CD14-positive monocyte (primary cell): ENCODE measurements at regions not wholly inside any gene's neighbourhood (a gene's known extent, or its start where the extent isn't known, plus 50 kb on each side); places are given as distances from the start of the nearest gene placed in this dataset.

Experiments used
- DNase-seq, 3 donors: peaks; one replicate each; pipeline ENCODE4 v3.0.0-alpha.2; 2011 to 2022
- H2AFZ ChIP-seq: 2 replicates; pipeline ENCODE4 v1.6.0; 2012; ENCODE audit warnings: mild to moderate bottlenecking, low read depth, low read length, inconsistent platforms; ENCODE audit not compliant: insufficient read depth, poor library complexity, severe bottlenecking
- H3K27ac ChIP-seq, 2 donors: 1 replicate in 1 of 2; 2 replicates in 1 of 2; pipeline ENCODE4 v1.5.1; 2012 to 2013; ENCODE audit warnings: low read length in 2 of 2, control low read depth in 1 of 2, inconsistent platforms in 1 of 2, low read depth in 1 of 2, mild to moderate bottlenecking in 1 of 2
- H3K27me3 ChIP-seq, 2 donors: one replicate each; pipeline versions ENCODE4 v1.6.0 to v1.6.1; 2011 to 2013; ENCODE audit warnings: low read length in 2 of 2; ENCODE audit not compliant: control insufficient read depth in 2 of 2, insufficient read depth in 2 of 2
- H3K36me3 ChIP-seq, 2 donors: replicated peaks in 1 of 2; 1 replicate in 1 of 2; 2 replicates in 1 of 2; pipeline versions ENCODE4 v1.5.1 to v1.6.1; 2012 to 2013; ENCODE audit warnings: low read length in 2 of 2, control low read depth in 1 of 2, inconsistent platforms in 1 of 2, mild to moderate bottlenecking in 1 of 2; ENCODE audit not compliant: insufficient read depth in 2 of 2, control insufficient read depth in 1 of 2
- H3K4me1 ChIP-seq, 2 donors: 1 replicate in 1 of 2; 2 replicates in 1 of 2; pipeline versions ENCODE4 v1.5.1 to v1.6.1; 2012 to 2013; ENCODE audit warnings: low read length in 2 of 2, control low read depth in 1 of 2, inconsistent platforms in 1 of 2, mild to moderate bottlenecking in 1 of 2, moderate library complexity in 1 of 2; ENCODE audit not compliant: insufficient read depth in 2 of 2, control insufficient read depth in 1 of 2
- H3K4me2 ChIP-seq: replicated peaks from 2 replicates; pipeline ENCODE3; 2012; ENCODE audit warnings: low read length, moderate library complexity, mild to moderate bottlenecking; ENCODE audit not compliant: poor library complexity, severe bottlenecking; ENCODE audit errors: extremely low read depth
- H3K4me3 ChIP-seq, 3 experiments: fragments of 200-600 bp in 1 of 3; sonication (generic) in 1 of 3; replicated peaks in 1 of 3; 1 replicate in 2 of 3; 2 replicates in 1 of 3; pipeline ENCODE4 v1.5.1; 2011 to 2013; ENCODE audit warnings: low read length in 3 of 3, mild to moderate bottlenecking in 3 of 3, control low read depth in 2 of 3, low read depth in 2 of 3, inconsistent platforms in 1 of 3, moderate library complexity in 1 of 3
- H3K79me2 ChIP-seq: 2 replicates; pipeline ENCODE4 v1.6.0; 2012; ENCODE audit warnings: mild to moderate bottlenecking, control low read depth, inconsistent platforms, low read length, moderate library complexity; ENCODE audit not compliant: insufficient read depth
- H3K9ac ChIP-seq: 2 replicates; pipeline ENCODE4 v1.6.0; 2017; ENCODE audit warnings: low read length, mild to moderate bottlenecking; ENCODE audit not compliant: insufficient read depth, poor library complexity, severe bottlenecking
- H3K9me3 ChIP-seq, 2 donors: replicated peaks in 1 of 2; 1 replicate in 1 of 2; 2 replicates in 1 of 2; pipeline versions ENCODE4 v1.5.1 to v1.6.1; 2012 to 2013; ENCODE audit warnings: low read length in 2 of 2, control low read depth in 1 of 2; ENCODE audit not compliant: control insufficient read depth in 1 of 2, insufficient read depth in 1 of 2
- H4K20me1 ChIP-seq: 2 replicates; pipeline ENCODE4 v1.6.0; 2012; ENCODE audit warnings: mild to moderate bottlenecking, low read length, control low read depth, moderate library complexity; ENCODE audit not compliant: insufficient read depth
- H3K27ac Mint-ChIP-seq, 7 donors: one replicate each; pipeline ENCODE4 v1.8.0; 2020; ENCODE audit warnings: mild to moderate bottlenecking in 7 of 7, mixed read lengths in 7 of 7, moderate library complexity in 6 of 7, inconsistent platforms in 2 of 7
- H3K27me3 Mint-ChIP-seq, 3 donors: one replicate each; pipeline ENCODE4 v1.8.0; 2021 to 2022; ENCODE audit warnings: low read depth in 3 of 3, mild to moderate bottlenecking in 3 of 3, mixed read lengths in 3 of 3, moderate library complexity in 3 of 3, inconsistent platforms in 1 of 3
- H3K36me3 Mint-ChIP-seq, 2 donors: one replicate each; pipeline ENCODE4 v1.8.0; 2020; ENCODE audit warnings: mixed read lengths in 2 of 2, inconsistent platforms in 1 of 2, mild to moderate bottlenecking in 1 of 2
- H3K4me1 Mint-ChIP-seq: one replicate; pipeline ENCODE4 v1.8.0; 2020; ENCODE audit warnings: mild to moderate bottlenecking, mixed read lengths
- H3K4me3 Mint-ChIP-seq, 2 donors: one replicate each; pipeline ENCODE4 v1.8.0; 2020; ENCODE audit warnings: mild to moderate bottlenecking in 2 of 2, mixed read lengths in 2 of 2, moderate library complexity in 1 of 2
- H3K9me3 Mint-ChIP-seq, 7 donors: one replicate each; pipeline ENCODE4 v1.8.0; 2020 to 2022; ENCODE audit warnings: mixed read lengths in 7 of 7, mild to moderate bottlenecking in 6 of 7, moderate library complexity in 6 of 7, inconsistent platforms in 2 of 7
- CTCF ChIP-seq: fragments of 200-600 bp; IDR thresholded peaks from one replicate; pipeline ENCODE4 v1.8.0; 2022; ENCODE audit warnings: antibody characterized with exemption, mild to moderate bottlenecking
- WGBS: methylation state at CpG from one replicate; pipeline ENCODE4 v1.1.5; 2013; ENCODE audit warnings: missing lambda C conversion rate; ENCODE audit not compliant: insufficient coverage; 5-methylcytosine and 5-hydroxymethylcytosine counted together
- intact Hi-C, 2 donors: fragments of 100-400 bp; cut with micrococcal nuclease; formaldehyde crosslinking; loops; one replicate each; pipeline versions ENCODE4 v1.15.0 to v1.15.1; 2023

GRCh38 chr10:118141471-118141870 lies 94.7 kb upstream of the RAB11FIP2 start:
- Histone ChIP-seq H3K27me3 (no peaks in the 10 kb centered on the region), H3K27ac (no peak overlapping the region), H3K79me2 (no peaks in the 10 kb centered on the region), H2AFZ (no peak overlapping the region), H3K9me3 (no peaks in the 10 kb centered on the region), H3K4me1 (no peaks in the 10 kb centered on the region), H3K4me3 (no peak overlapping the region), H3K4me2 (no peak overlapping the region), H3K36me3 (no peaks in the 10 kb centered on the region), H4K20me1 (no peaks in the 10 kb centered on the region), H3K9ac (no peak overlapping the region)
- Mint-ChIP-seq H3K9me3 (peaks cover 0 to 6% (median 2%) of the 10 kb centered on the region in 7 donors), H3K4me3 (no peak overlapping the region), H3K4me1 (no peaks in the 10 kb centered on the region), H3K27me3 (peaks cover 0 to 4% (median 0%) of the 10 kb centered on the region in 3 donors), H3K27ac (no peak overlapping the region), H3K36me3 (no peaks in the 10 kb centered on the region)
- 96% methylated on average over 5 of the region's 6 CpGs for WGBS
- no peak for DNase-seq
- intact Hi-C loops, result no loop called here
- no peak for TF ChIP-seq CTCF

DNA sequence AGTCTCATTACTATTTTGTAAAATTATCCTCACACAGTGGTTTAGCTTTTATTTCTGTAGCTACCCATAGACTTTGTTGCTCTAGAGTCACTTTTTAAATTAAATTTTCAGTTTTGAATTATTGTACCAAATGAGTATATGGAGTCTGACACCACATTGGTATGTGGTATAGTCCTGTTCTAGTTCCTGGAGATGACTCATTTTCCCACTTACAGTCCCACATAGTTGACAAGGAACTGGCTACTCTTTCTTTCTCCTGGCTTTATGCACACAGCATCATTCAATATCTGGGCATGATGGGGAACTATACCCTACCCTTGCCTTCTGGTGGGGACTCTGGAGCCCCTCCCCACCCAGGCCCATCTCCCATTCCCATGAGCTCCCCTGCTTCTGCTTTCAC lies 92.6 kb upstream of the RAB11FIP2 start:
- Histone ChIP-seq H4K20me1 (no peaks in the 10 kb centered on the region), H3K27ac (no peak overlapping the region), H3K4me3 (no peak overlapping the region), H2AFZ (no peak overlapping the region), H3K9me3 (no peaks in the 10 kb centered on the region), H3K36me3 (no peaks in the 10 kb centered on the region), H3K27me3 (no peaks in the 10 kb centered on the region), H3K4me2 (no peak overlapping the region), H3K9ac (no peak overlapping the region), H3K79me2 (no peaks in the 10 kb centered on the region), H3K4me1 (no peaks in the 10 kb centered on the region)
- Mint-ChIP-seq H3K4me1 (no peaks in the 10 kb centered on the region), H3K27me3 (peaks cover 0 to 6% (median 0%) of the 10 kb centered on the region in 3 donors), H3K36me3 (no peaks in the 10 kb centered on the region), H3K27ac (no peak overlapping the region), H3K9me3 (peaks cover 0 to 4% (median 2%) of the 10 kb centered on the region in 7 donors), H3K4me3 (no peak overlapping the region)
- intact Hi-C loops, result no loop called here
- DNase-seq, result no peak
- TF ChIP-seq CTCF, result no peak
